CD4-positive, alpha-beta T cell treated with Interleukin-4 for 4 hours (primary cell): ENCODE measurements at regions not wholly inside any gene's neighbourhood (a gene's known extent, or its start where the extent isn't known, plus 50 kb on each side); places are given as distances from the start of the nearest gene placed in this dataset.
"Not testable (repeated sequence)": the region's sequence is repeated elsewhere in the genome, so short reads cannot be mapped to it uniquely, and the experiment has no call there.

Source experiments
- DNase-seq: peaks from one replicate; pipeline ENCODE4 v3.0.0-alpha.2; 2020

- DNase-seq: no peak
Observed at GRCh38 chr7:112540839-112541577, 60.2 kb downstream of the LSMEM1 start.

- DNase-seq: no peak
Observed at GRCh38 chr7:112546723-112547513, 66.1 kb downstream of the LSMEM1 start.

- DNase-seq: no peak
Observed at GRCh38 chr7:112547916-112548315, 67.1 kb downstream of the LSMEM1 start.

GRCh38 chr7:112550468-112551060 lies 69.8 kb downstream of the LSMEM1 start:
- peak; percentile 61 for DNase-seq

- not testable (repeated sequence) for DNase-seq
Observed at GRCh38 chr7:112551521-112551920, 70.7 kb downstream of the LSMEM1 start.

- no peak for DNase-seq
Observed at GRCh38 chr7:112554591-112554990, 73.8 kb downstream of the LSMEM1 start.

GRCh38 chr7:112556633-112557032 lies 75.8 kb downstream of the LSMEM1 start:
- DNase-seq: peak; percentile 12

GRCh38 chr7:112566442-112567324 lies 85.9 kb downstream of the LSMEM1 start:
- DNase-seq: no peak

GRCh38 chr7:112567388-112567787 lies 86.6 kb downstream of the LSMEM1 start:
- no peak for DNase-seq

- DNase-seq: no peak
Observed at GRCh38 chr7:112571852-112572607, 91.2 kb downstream of the LSMEM1 start.

- no peak for DNase-seq
Observed at GRCh38 chr7:112572669-112573301, 92.0 kb downstream of the LSMEM1 start.

- no peak for DNase-seq
Observed at GRCh38 chr7:112573302-112574039, 92.7 kb downstream of the LSMEM1 start.

- no peak for DNase-seq
Observed at GRCh38 chr7:112575864-112576263, 95.1 kb downstream of the LSMEM1 start.

- no peak for DNase-seq
Observed at GRCh38 chr7:112579388-112579787, 98.6 kb downstream of the LSMEM1 start.

- no peak for DNase-seq
Observed at GRCh38 chr7:112580717-112581435, 100.1 kb downstream of the LSMEM1 start.

GRCh38 chr7:112581529-112581928 lies 100.7 kb downstream of the LSMEM1 start:
- no peak for DNase-seq

GRCh38 chr7:112584290-112584689 lies 103.5 kb downstream of the LSMEM1 start:
- DNase-seq: no peak

- no peak for DNase-seq
Observed at GRCh38 chr7:112587504-112587903, 106.7 kb downstream of the LSMEM1 start.

- not testable (repeated sequence) for DNase-seq
Observed at GRCh38 chr7:112592565-112593263, 111.9 kb downstream of the LSMEM1 start.
